ENCODE measurements at regions not wholly inside any gene's neighbourhood (a gene's known extent, or its start where the extent isn't known, plus 50 kb on each side); places are given as distances from the start of the nearest gene placed in this dataset.
A peak's percentile ranks its signal among the peaks of the same experiment; 100 is the strongest.

- Histone ChIP-seq H3K4me1 (ENCODE audit: control insufficient read depth in 1 of 2, extremely low read depth in 1 of 2, insufficient read depth in 2 of 2, low read length in 2 of 2) (no peaks in the 10 kb centered on the region), H3K4me3 (ENCODE audit: control insufficient read depth in 1 of 2, extremely low read depth in 1 of 2, low read length in 1 of 2) (no peak overlapping the region), H3K9me3 (no peaks in the 10 kb centered on the region), H3K27me3 (replicated peaks in 1 of 2; ENCODE audit: control insufficient read depth in 2 of 2, extremely low read depth in 1 of 2, insufficient read depth in 2 of 2, low read length in 1 of 2) (peaks cover 0 to 3% of the 10 kb centered on the region in 2 experiments), H3K27ac (ENCODE audit: low read length) (no peak overlapping the region), H3K36me3 (ENCODE audit: control insufficient read depth in 2 of 2, extremely low read depth in 1 of 2, insufficient read depth in 1 of 2, low read length in 1 of 2) (no peaks in the 10 kb centered on the region)
- Mint-ChIP-seq H3K36me3 (no peaks in the 10 kb centered on the region), H3K9me3 (no peaks in the 10 kb centered on the region), H3K27ac (no peak overlapping the region), H3K27me3 (peaks cover 1 to 12% of the 10 kb centered on the region in 2 donors), H3K4me3 (no peak overlapping the region), H3K4me1 (no peaks in the 10 kb centered on the region)
- 89% methylated on average over 5 of the region's 7 CpGs for WGBS (ENCODE audit: insufficient coverage)
- no peak for ATAC-seq (replicated peaks in 1 of 4)
- ChIA-PET POLR2A (no interaction called here), CTCF (no interaction called here)
- DNase-seq, result no peak
Observed at GRCh38 chr3:107106316-107106715, 270.9 kb upstream of the CCDC54 start.

- H3K36me3 ChIP-seq (ENCODE audit: control insufficient read depth in 2 of 2, extremely low read depth in 1 of 2, insufficient read depth in 1 of 2, low read length in 1 of 2), result no peaks in the 10 kb centered on the region
- no peak overlapping the region for H3K4me3 Mint-ChIP-seq
- 86% methylated on average over 7 of the region's 8 CpGs for WGBS (ENCODE audit: insufficient coverage)
- no peak for DNase-seq
- peaks cover 0 to 3% of the 10 kb centered on the region in 2 experiments for H3K27me3 ChIP-seq (replicated peaks in 1 of 2; ENCODE audit: control insufficient read depth in 2 of 2, extremely low read depth in 1 of 2, insufficient read depth in 2 of 2, low read length in 1 of 2)
- peak in 1 of 4 experiments; percentile 27 for ATAC-seq (replicated peaks in 1 of 4)
- no peaks in the 10 kb centered on the region for H3K4me1 Mint-ChIP-seq
- H3K27ac Mint-ChIP-seq, result no peak overlapping the region
- POLR2A ChIA-PET, result no interaction called here
- H3K4me3 ChIP-seq (ENCODE audit: control insufficient read depth in 1 of 2, extremely low read depth in 1 of 2, low read length in 1 of 2), result no peak overlapping the region
- H3K4me1 ChIP-seq (ENCODE audit: control insufficient read depth in 1 of 2, extremely low read depth in 1 of 2, insufficient read depth in 2 of 2, low read length in 2 of 2), result no peaks in the 10 kb centered on the region
- H3K9me3 ChIP-seq, result no peaks in the 10 kb centered on the region
- H3K36me3 Mint-ChIP-seq, result no peaks in the 10 kb centered on the region
- CTCF ChIA-PET, result interaction anchor here in 1 of 2 donors (0.7 kb wide), 1 partner anchor 16 kb away, joined by 8 read pairs; no protein-coding TSS in a partner anchor
- peaks cover 1 to 12% of the 10 kb centered on the region in 2 donors for H3K27me3 Mint-ChIP-seq
- no peak overlapping the region for H3K27ac ChIP-seq (ENCODE audit: low read length)
- H3K9me3 Mint-ChIP-seq, result no peaks in the 10 kb centered on the region
Observed at GRCh38 chr3:107106907-107107306, 270.3 kb upstream of the CCDC54 start.

- H3K4me1 ChIP-seq (ENCODE audit: control insufficient read depth in 1 of 2, extremely low read depth in 1 of 2, insufficient read depth in 2 of 2, low read length in 2 of 2), result no peaks in the 10 kb centered on the region
- no peak overlapping the region for H3K27ac ChIP-seq (ENCODE audit: low read length)
- H3K36me3 ChIP-seq (ENCODE audit: control insufficient read depth in 2 of 2, extremely low read depth in 1 of 2, insufficient read depth in 1 of 2, low read length in 1 of 2), result no peaks in the 10 kb centered on the region
- DNase-seq (no peak), ATAC-seq (replicated peaks in 1 of 4) (no peak)
- POLR2A ChIA-PET, result no interaction called here
- Mint-ChIP-seq H3K4me1 (no peaks in the 10 kb centered on the region), H3K36me3 (no peaks in the 10 kb centered on the region), H3K27ac (no peak overlapping the region), H3K9me3 (no peaks in the 10 kb centered on the region), H3K27me3 (peaks cover 1 to 4% of the 10 kb centered on the region in 2 donors), H3K4me3 (no peak overlapping the region)
- no peaks in the 10 kb centered on the region for H3K9me3 ChIP-seq
- no peaks in the 10 kb centered on the region for H3K27me3 ChIP-seq (replicated peaks in 1 of 2; ENCODE audit: control insufficient read depth in 2 of 2, extremely low read depth in 1 of 2, insufficient read depth in 2 of 2, low read length in 1 of 2)
- no peak overlapping the region for H3K4me3 ChIP-seq (ENCODE audit: control insufficient read depth in 1 of 2, extremely low read depth in 1 of 2, low read length in 1 of 2)
- CTCF ChIA-PET, result no interaction called here
- WGBS (ENCODE audit: insufficient coverage), result 67% methylated on average over 1 of the region's 3 CpGs
Observed at GRCh38 chr3:107110596-107111305, 266.5 kb upstream of the CCDC54 start.

DNA sequence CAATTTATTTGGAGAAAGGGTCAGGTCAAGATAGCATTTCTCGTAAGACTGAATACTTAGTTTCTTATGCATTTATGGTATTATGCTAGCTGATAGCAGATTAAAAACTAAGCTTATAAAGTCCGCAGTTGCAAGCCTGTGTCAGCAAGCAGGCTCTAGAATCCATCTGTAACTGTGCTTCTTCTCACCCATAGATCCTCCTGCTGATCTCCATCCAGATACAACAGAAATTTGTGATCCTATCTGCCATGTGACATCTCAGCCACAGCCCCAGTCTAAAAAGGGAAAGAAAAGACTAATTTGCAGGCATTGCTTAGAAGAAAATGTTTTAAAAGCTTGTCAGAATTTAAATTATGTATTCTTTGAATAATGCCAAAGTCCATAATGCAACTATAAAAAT, 265.4 kb upstream of the CCDC54 start:
- no peaks in the 10 kb centered on the region for H3K27me3 ChIP-seq (replicated peaks in 1 of 2; ENCODE audit: control insufficient read depth in 2 of 2, extremely low read depth in 1 of 2, insufficient read depth in 2 of 2, low read length in 1 of 2)
- Mint-ChIP-seq H3K4me3 (no peak overlapping the region), H3K27ac (no peak overlapping the region), H3K4me1 (no peaks in the 10 kb centered on the region), H3K9me3 (no peaks in the 10 kb centered on the region), H3K36me3 (no peaks in the 10 kb centered on the region), H3K27me3 (peaks cover 0 to 1% of the 10 kb centered on the region in 2 donors)
- no peaks in the 10 kb centered on the region for H3K36me3 ChIP-seq (ENCODE audit: control insufficient read depth in 2 of 2, extremely low read depth in 1 of 2, insufficient read depth in 1 of 2, low read length in 1 of 2)
- ATAC-seq (replicated peaks in 1 of 4) (no peak), DNase-seq (no peak)
- no peak overlapping the region for H3K4me3 ChIP-seq (ENCODE audit: control insufficient read depth in 1 of 2, extremely low read depth in 1 of 2, low read length in 1 of 2)
- H3K9me3 ChIP-seq, result no peaks in the 10 kb centered on the region
- H3K27ac ChIP-seq (ENCODE audit: low read length), result no peak overlapping the region
- 100% methylated on average over 1 of the region's 2 CpGs for WGBS (ENCODE audit: insufficient coverage)
- ChIA-PET POLR2A (no interaction called here), CTCF (no interaction called here)
- no peaks in the 10 kb centered on the region for H3K4me1 ChIP-seq (ENCODE audit: control insufficient read depth in 1 of 2, extremely low read depth in 1 of 2, insufficient read depth in 2 of 2, low read length in 2 of 2)

GRCh38 chr3:107112356-107112755, 264.9 kb upstream of the CCDC54 start:
- no peak for ATAC-seq (replicated peaks in 1 of 4)
- H3K9me3 Mint-ChIP-seq, result no peaks in the 10 kb centered on the region
- Histone ChIP-seq H3K27me3 (replicated peaks in 1 of 2; ENCODE audit: control insufficient read depth in 2 of 2, extremely low read depth in 1 of 2, insufficient read depth in 2 of 2, low read length in 1 of 2) (no peaks in the 10 kb centered on the region), H3K4me3 (ENCODE audit: control insufficient read depth in 1 of 2, extremely low read depth in 1 of 2, low read length in 1 of 2) (no peak overlapping the region), H3K4me1 (ENCODE audit: control insufficient read depth in 1 of 2, extremely low read depth in 1 of 2, insufficient read depth in 2 of 2, low read length in 2 of 2) (no peaks in the 10 kb centered on the region), H3K9me3 (no peaks in the 10 kb centered on the region), H3K36me3 (ENCODE audit: control insufficient read depth in 2 of 2, extremely low read depth in 1 of 2, insufficient read depth in 1 of 2, low read length in 1 of 2) (no peaks in the 10 kb centered on the region), H3K27ac (ENCODE audit: low read length) (no peak overlapping the region)
- no peaks in the 10 kb centered on the region for H3K4me1 Mint-ChIP-seq
- H3K27ac Mint-ChIP-seq, result no peak overlapping the region
- no CpG with 5 or more reads among the region's 1 CpG for WGBS (ENCODE audit: insufficient coverage)
- ChIA-PET CTCF (no interaction called here), POLR2A (no interaction called here)
- no peak for DNase-seq
- H3K27me3 Mint-ChIP-seq, result no peaks in the 10 kb centered on the region
- no peaks in the 10 kb centered on the region for H3K36me3 Mint-ChIP-seq
- no peak overlapping the region for H3K4me3 Mint-ChIP-seq

- Histone ChIP-seq H3K36me3 (ENCODE audit: control insufficient read depth in 2 of 2, extremely low read depth in 1 of 2, insufficient read depth in 1 of 2, low read length in 1 of 2) (no peaks in the 10 kb centered on the region), H3K9me3 (no peaks in the 10 kb centered on the region), H3K27ac (ENCODE audit: low read length) (no peak overlapping the region), H3K4me1 (ENCODE audit: control insufficient read depth in 1 of 2, extremely low read depth in 1 of 2, insufficient read depth in 2 of 2, low read length in 2 of 2) (no peaks in the 10 kb centered on the region), H3K27me3 (replicated peaks in 1 of 2; ENCODE audit: control insufficient read depth in 2 of 2, extremely low read depth in 1 of 2, insufficient read depth in 2 of 2, low read length in 1 of 2) (no peaks in the 10 kb centered on the region), H3K4me3 (ENCODE audit: control insufficient read depth in 1 of 2, extremely low read depth in 1 of 2, low read length in 1 of 2) (no peak overlapping the region)
- WGBS (ENCODE audit: insufficient coverage), result no CpG with 5 or more reads among the region's 17 CpGs
- no peaks in the 10 kb centered on the region for H3K9me3 Mint-ChIP-seq
- CTCF ChIA-PET, result no interaction called here
- H3K27me3 Mint-ChIP-seq, result peaks cover 0 to 2% of the 10 kb centered on the region in 2 donors
- DNase-seq (no peak), ATAC-seq (replicated peaks in 1 of 4) (no peak)
- no peaks in the 10 kb centered on the region for H3K36me3 Mint-ChIP-seq
- H3K4me3 Mint-ChIP-seq, result no peak overlapping the region
- no peaks in the 10 kb centered on the region for H3K4me1 Mint-ChIP-seq
- POLR2A ChIA-PET, result no interaction called here
- no peak overlapping the region for H3K27ac Mint-ChIP-seq
Observed at GRCh38 chr3:107116251-107116650, 261.0 kb upstream of the CCDC54 start.

DNA sequence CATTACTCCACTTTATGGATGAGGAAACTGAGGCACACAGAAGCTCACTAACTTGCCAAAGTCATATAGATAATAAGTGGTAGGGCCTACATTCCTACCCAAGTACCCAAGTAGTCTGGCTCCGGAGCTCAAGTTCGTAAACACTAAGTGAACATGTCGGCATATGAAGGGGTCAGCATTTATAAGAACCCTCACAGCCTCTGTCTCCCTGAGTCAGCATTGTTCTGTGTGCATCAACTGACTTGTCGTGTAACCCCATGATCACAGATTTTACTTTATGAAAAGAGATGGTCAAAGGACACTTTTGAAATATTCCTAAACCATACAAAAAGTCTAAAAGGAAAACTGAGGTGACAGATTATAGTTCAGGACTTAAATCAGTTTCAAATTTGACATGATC, 260.1 kb upstream of the CCDC54 start:
- H3K4me3 Mint-ChIP-seq, result no peak overlapping the region
- ChIA-PET POLR2A (no interaction called here), CTCF (no interaction called here)
- no peaks in the 10 kb centered on the region for H3K27me3 ChIP-seq (replicated peaks in 1 of 2; ENCODE audit: control insufficient read depth in 2 of 2, extremely low read depth in 1 of 2, insufficient read depth in 2 of 2, low read length in 1 of 2)
- no peak overlapping the region for H3K4me3 ChIP-seq (ENCODE audit: control insufficient read depth in 1 of 2, extremely low read depth in 1 of 2, low read length in 1 of 2)
- peaks cover 0 to 5% of the 10 kb centered on the region in 2 donors for H3K27me3 Mint-ChIP-seq
- H3K4me1 ChIP-seq (ENCODE audit: control insufficient read depth in 1 of 2, extremely low read depth in 1 of 2, insufficient read depth in 2 of 2, low read length in 2 of 2), result no peaks in the 10 kb centered on the region
- H3K27ac ChIP-seq (ENCODE audit: low read length), result no peak overlapping the region
- DNase-seq, result no peak
- H3K4me1 Mint-ChIP-seq, result no peaks in the 10 kb centered on the region
- H3K36me3 ChIP-seq (ENCODE audit: control insufficient read depth in 2 of 2, extremely low read depth in 1 of 2, insufficient read depth in 1 of 2, low read length in 1 of 2), result no peaks in the 10 kb centered on the region
- WGBS (ENCODE audit: insufficient coverage), result 70% methylated on average over 2 of the region's 4 CpGs
- H3K27ac Mint-ChIP-seq, result no peak overlapping the region
- ATAC-seq (replicated peaks in 1 of 4), result no peak
- no peaks in the 10 kb centered on the region for H3K9me3 ChIP-seq
- no peaks in the 10 kb centered on the region for H3K9me3 Mint-ChIP-seq
- H3K36me3 Mint-ChIP-seq, result no peaks in the 10 kb centered on the region
